Naive B cell (primary cell): ENCODE measurements at regions not wholly inside any gene's neighbourhood (a gene's known extent, or its start where the extent isn't known, plus 50 kb on each side); places are given as distances from the start of the nearest gene placed in this dataset.

ENCODE experiments used
- ATAC-seq, 2 donors: fragments of 150-1000 bp; cut with Tn5 transposase; 2 replicates each; pipeline ENCODE4 v1.10.0; 2021; ENCODE audit warnings: low read depth in 2 of 2, mild to moderate bottlenecking in 2 of 2, moderate library complexity in 2 of 2
- DNase-seq: peaks from one replicate; pipeline ENCODE4 v3.0.0; 2022
- H3K27ac Mint-ChIP-seq, 6 donors: one replicate each; pipeline ENCODE4 v1.8.0; 2020 to 2022; ENCODE audit warnings: mild to moderate bottlenecking in 6 of 6, mixed read lengths in 6 of 6, moderate library complexity in 5 of 6, inconsistent platforms in 2 of 6
- H3K27me3 Mint-ChIP-seq, 3 donors: one replicate each; pipeline ENCODE4 v1.8.0; 2021 to 2022; ENCODE audit warnings: mixed read lengths in 3 of 3, mild to moderate bottlenecking in 1 of 3
- H3K36me3 Mint-ChIP-seq, 2 donors: one replicate each; pipeline ENCODE4 v1.8.0; 2020 to 2022; ENCODE audit warnings: mixed read lengths in 2 of 2, inconsistent platforms in 1 of 2, mild to moderate bottlenecking in 1 of 2
- H3K4me1 Mint-ChIP-seq, 3 donors: one replicate each; pipeline ENCODE4 v1.8.0; 2020 to 2022; ENCODE audit warnings: mixed read lengths in 3 of 3, inconsistent platforms in 1 of 3, mild to moderate bottlenecking in 1 of 3, moderate library complexity in 1 of 3
- H3K4me3 Mint-ChIP-seq, 8 donors: one replicate each; pipeline ENCODE4 v1.8.0; 2020 to 2022; ENCODE audit warnings: mild to moderate bottlenecking in 8 of 8, mixed read lengths in 8 of 8, moderate library complexity in 8 of 8, inconsistent platforms in 2 of 8
- H3K9me3 Mint-ChIP-seq, 7 donors: one replicate each; pipeline ENCODE4 v1.8.0; 2020 to 2022; ENCODE audit warnings: mixed read lengths in 7 of 7, mild to moderate bottlenecking in 5 of 7, inconsistent platforms in 2 of 7, moderate library complexity in 1 of 7

DNA sequence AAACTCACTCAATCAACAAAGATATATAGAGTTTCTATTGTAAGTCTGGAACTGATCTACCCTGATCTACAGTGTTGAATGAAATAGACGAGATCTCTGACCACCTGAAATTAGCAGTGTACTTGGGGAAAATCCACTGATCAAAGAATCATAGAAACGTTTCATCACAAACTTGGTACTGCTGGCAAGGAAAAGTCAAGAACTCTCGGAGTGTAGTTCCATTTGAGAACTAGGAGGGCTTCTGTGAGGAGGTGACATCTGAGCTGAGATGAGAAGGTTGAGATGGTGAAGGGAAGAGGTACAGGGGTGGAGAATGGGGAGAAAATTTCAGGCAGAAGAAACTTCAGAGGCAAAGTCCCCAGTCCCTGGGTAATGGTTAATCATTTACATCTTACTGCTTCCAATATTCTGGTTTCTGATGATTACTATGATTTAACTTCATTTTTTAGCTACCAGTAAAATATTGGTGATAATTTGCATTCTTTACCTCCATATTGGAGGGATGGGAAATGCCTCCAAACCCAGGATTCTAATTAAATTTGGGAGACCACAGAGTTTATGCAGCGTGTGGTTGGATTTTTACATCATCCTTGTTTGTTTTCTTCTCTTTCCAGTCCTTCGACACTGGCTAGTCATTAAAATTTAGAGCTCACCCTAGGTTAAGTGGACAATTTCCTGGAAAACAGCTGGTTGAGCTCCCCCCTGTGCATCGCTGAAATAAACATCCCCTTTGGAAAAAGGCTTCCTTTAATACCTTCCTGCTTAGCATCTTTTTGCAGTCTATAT, 191.9 kb downstream of the BCAS1 start:
- Mint-ChIP-seq H3K27ac (peak overlapping the region in 2 of 6 donors; percentile 10 to 44), H3K27me3 (no peaks in the 10 kb centered on the region), H3K9me3 (no peaks in the 10 kb centered on the region), H3K4me3 (no peak overlapping the region), H3K36me3 (no peaks in the 10 kb centered on the region), H3K4me1 (peaks cover under 1 to 11% (median 9%) of the 10 kb centered on the region in 3 donors)
- no peak for DNase-seq
- no peak for ATAC-seq

DNA sequence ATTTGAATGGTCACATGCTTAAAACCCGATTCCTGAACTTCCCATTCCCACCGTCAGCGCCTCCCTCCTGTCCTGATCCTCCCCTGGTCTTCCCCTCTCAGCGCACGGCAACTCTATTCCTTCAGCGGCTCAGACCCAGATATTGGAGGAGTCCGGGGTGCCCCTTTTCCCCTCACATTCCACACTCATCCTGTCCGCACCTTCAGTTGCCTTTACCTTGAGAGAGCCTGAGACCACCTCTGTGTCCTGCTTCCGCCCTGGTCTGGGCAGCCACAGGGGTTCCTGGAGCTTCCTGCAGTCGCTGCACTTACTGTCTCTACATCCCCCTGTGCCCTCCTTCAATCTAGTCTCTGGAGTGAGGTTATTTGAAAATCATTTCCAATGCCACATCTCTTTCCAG, 193.4 kb downstream of the BCAS1 start:
- H3K4me1 Mint-ChIP-seq, result peaks cover 16 to 26% (median 23%) of the 10 kb centered on the region in 3 donors
- H3K4me3 Mint-ChIP-seq, result no peak overlapping the region
- H3K27ac Mint-ChIP-seq, result no peak overlapping the region
- no peak for DNase-seq
- H3K36me3 Mint-ChIP-seq, result no peaks in the 10 kb centered on the region
- ATAC-seq, result no peak
- no peaks in the 10 kb centered on the region for H3K27me3 Mint-ChIP-seq
- H3K9me3 Mint-ChIP-seq, result no peaks in the 10 kb centered on the region

GRCh38 chr20:53876470-53876869, 193.9 kb downstream of the BCAS1 start:
- Mint-ChIP-seq H3K4me3 (peak overlapping the region in 1 of 8 donors; percentile 27), H3K36me3 (no peaks in the 10 kb centered on the region), H3K27me3 (no peaks in the 10 kb centered on the region), H3K27ac (peak overlapping the region in 1 of 6 donors; percentile 71), H3K9me3 (no peaks in the 10 kb centered on the region), H3K4me1 (peaks cover 21 to 31% (median 27%) of the 10 kb centered on the region in 3 donors)
- DNase-seq (no peak), ATAC-seq (no peak)

DNA sequence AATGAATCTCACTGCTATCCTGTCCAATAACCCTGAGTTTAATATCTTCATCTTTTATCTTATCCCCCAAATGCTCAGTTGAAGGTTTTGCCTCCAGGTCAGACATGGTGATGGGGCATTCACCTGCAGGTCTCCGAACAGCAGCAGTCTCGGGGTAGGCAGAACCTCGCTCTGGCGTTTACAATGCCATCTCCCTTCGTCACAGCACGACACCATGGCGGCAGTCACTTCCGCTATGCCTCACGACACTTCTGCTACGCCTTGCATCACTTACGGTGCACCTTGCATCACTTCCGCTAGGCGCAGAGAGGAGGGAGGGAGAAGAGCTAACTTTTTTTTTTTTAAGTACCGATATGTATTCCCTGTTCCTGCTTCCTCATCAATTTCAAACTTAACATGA, 194.9 kb downstream of the BCAS1 start:
- DNase-seq, result no peak
- H3K4me1 Mint-ChIP-seq, result peaks cover 21 to 33% (median 29%) of the 10 kb centered on the region in 3 donors
- H3K27me3 Mint-ChIP-seq, result no peaks in the 10 kb centered on the region
- ATAC-seq, result no peak
- H3K9me3 Mint-ChIP-seq, result no peaks in the 10 kb centered on the region
- no peak overlapping the region for H3K4me3 Mint-ChIP-seq
- H3K27ac Mint-ChIP-seq, result peak overlapping the region in 2 of 6 donors; percentile 38 to 47
- H3K36me3 Mint-ChIP-seq, result no peaks in the 10 kb centered on the region

DNA sequence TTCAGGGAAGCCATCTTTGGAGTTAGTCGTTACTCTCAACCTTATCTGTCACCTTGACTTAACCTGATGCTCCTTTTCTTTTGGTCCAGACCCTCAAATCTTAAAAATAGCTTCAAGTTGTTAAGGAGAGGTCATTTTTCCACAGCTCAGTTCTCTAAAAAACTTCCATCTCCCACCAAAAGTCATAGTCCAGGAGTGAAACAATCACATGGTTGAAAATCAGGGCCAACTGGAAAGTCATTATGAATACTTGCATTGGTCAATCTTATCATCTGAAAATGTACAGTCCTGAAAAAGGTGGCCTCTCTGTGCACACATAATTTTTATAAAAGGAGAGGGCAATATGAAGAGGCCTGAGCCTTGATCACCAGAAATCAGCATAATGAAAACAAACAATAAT, 195.7 kb downstream of the BCAS1 start:
- ATAC-seq, result no peak
- peaks cover 22 to 40% (median 33%) of the 10 kb centered on the region in 3 donors for H3K4me1 Mint-ChIP-seq
- H3K9me3 Mint-ChIP-seq, result no peaks in the 10 kb centered on the region
- no peak for DNase-seq
- no peak overlapping the region for H3K27ac Mint-ChIP-seq
- peak overlapping the region in 1 of 8 donors; percentile 23 for H3K4me3 Mint-ChIP-seq
- H3K27me3 Mint-ChIP-seq, result no peaks in the 10 kb centered on the region
- no peaks in the 10 kb centered on the region for H3K36me3 Mint-ChIP-seq

DNA sequence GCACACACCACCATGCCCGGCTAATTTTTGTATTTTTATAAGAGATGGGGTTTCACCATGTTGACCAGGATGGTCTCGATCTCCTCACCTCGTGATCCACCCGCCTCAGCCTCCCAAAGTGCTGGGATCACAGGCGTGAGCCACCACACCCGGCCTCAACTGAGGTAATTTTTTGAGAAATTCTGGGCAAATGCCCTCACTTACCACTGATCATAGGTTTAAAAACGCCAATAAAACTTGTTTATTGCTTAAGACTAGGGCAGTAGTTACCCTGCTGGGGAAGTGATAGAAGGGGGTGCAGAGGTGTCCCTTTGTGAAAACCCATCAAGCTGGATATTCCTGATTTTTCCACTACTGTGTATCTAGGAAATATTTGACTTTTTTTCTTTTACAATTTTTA, 196.3 kb downstream of the BCAS1 start:
- no peaks in the 10 kb centered on the region for H3K9me3 Mint-ChIP-seq
- H3K4me3 Mint-ChIP-seq, result no peak overlapping the region
- no peak for ATAC-seq
- H3K27ac Mint-ChIP-seq, result peak overlapping the region in 1 of 6 donors; percentile 84
- H3K27me3 Mint-ChIP-seq, result no peaks in the 10 kb centered on the region
- H3K4me1 Mint-ChIP-seq, result peaks cover 28 to 44% (median 38%) of the 10 kb centered on the region in 3 donors
- no peak for DNase-seq
- H3K36me3 Mint-ChIP-seq, result no peaks in the 10 kb centered on the region

DNA sequence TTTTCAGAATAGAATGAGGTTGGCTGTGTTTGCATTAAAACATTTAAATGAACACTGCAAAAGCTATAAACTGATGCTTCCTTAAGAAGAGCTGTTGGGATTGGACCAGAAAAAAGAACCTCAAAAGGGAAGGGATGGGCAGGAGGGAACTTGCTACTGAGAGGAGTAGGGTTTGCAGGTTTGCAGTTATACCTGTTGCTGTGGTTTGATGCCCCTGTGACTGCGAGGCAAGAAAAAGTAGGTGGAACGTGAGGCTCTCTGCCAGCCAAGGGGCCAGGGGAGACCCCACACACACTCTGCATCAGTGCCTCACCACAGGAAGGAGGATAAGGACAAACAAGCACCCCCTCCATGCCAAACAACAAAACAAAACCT, 197.2 kb downstream of the BCAS1 start:
- ATAC-seq, result no peak
- no peaks in the 10 kb centered on the region for H3K9me3 Mint-ChIP-seq
- no peaks in the 10 kb centered on the region for H3K27me3 Mint-ChIP-seq
- H3K4me3 Mint-ChIP-seq, result peak overlapping the region in 7 of 8 donors; percentile 62 to 87 (median 79)
- no peaks in the 10 kb centered on the region for H3K36me3 Mint-ChIP-seq
- peaks cover 29 to 44% (median 38%) of the 10 kb centered on the region in 3 donors for H3K4me1 Mint-ChIP-seq
- no peak for DNase-seq
- peak overlapping the region in 5 of 6 donors; percentile 92 to 98 (median 93) for H3K27ac Mint-ChIP-seq

DNA sequence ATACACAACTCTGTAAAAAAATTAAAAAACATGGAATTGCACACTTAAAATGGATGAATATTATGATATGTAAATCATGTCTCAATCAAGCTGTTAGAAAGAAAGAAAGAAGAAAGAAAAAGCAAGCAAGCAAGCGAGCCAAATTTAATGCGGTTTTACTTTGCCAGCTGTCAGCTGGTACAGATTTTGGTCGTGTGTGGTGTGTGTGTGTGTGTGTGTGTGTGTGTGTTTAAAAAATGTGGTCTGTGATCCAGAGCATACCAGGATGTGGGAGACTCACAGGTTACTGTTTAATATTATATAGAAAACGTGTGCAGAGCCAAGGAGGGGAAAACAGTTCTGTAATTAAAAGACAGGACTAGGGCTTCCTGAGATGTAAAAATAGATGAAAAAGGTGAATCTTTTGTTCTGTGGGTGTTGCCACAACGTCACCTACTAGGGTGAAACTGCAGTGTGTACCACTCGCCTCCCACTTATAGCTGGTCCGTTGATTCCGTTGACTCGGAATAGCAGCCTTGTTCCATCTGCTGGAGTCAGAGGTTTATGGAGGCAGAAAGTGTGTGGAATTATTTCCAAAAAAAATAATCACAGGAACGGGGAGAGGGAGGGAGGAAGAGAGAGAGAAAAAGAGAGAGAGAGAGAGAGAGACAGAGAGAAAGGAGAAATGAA, 197.7 kb downstream of the BCAS1 start:
- Mint-ChIP-seq H3K27ac (peak overlapping the region; percentile 85 to 98 (median 92)), H3K4me1 (peaks cover 35 to 49% (median 42%) of the 10 kb centered on the region in 3 donors), H3K4me3 (peak overlapping the region; percentile 62 to 87 (median 80)), H3K9me3 (no peaks in the 10 kb centered on the region), H3K27me3 (no peaks in the 10 kb centered on the region), H3K36me3 (no peaks in the 10 kb centered on the region)
- ATAC-seq, result peak; percentile 43 to 50
- no peak for DNase-seq

- H3K4me1 Mint-ChIP-seq, result peaks cover 41 to 55% (median 48%) of the 10 kb centered on the region in 3 donors
- H3K36me3 Mint-ChIP-seq, result no peaks in the 10 kb centered on the region
- ATAC-seq, result no peak
- H3K27me3 Mint-ChIP-seq, result no peaks in the 10 kb centered on the region
- H3K27ac Mint-ChIP-seq, result peak overlapping the region; percentile 85 to 98 (median 92)
- H3K9me3 Mint-ChIP-seq, result no peaks in the 10 kb centered on the region
- H3K4me3 Mint-ChIP-seq, result peak overlapping the region; percentile 62 to 87 (median 80)
- DNase-seq, result no peak
Observed at GRCh38 chr20:53872081-53872541, 198.3 kb downstream of the BCAS1 start.

GRCh38 chr20:53871541-53871940, 198.9 kb downstream of the BCAS1 start:
- Mint-ChIP-seq H3K36me3 (no peaks in the 10 kb centered on the region), H3K9me3 (no peaks in the 10 kb centered on the region), H3K4me3 (peak overlapping the region in 1 of 8 donors; percentile 84), H3K27ac (peak overlapping the region in 5 of 6 donors; percentile 6 to 98 (median 93)), H3K4me1 (peaks cover 46 to 60% (median 50%) of the 10 kb centered on the region in 3 donors), H3K27me3 (no peaks in the 10 kb centered on the region)
- no peak for ATAC-seq
- DNase-seq, result no peak

- Mint-ChIP-seq H3K36me3 (no peaks in the 10 kb centered on the region), H3K27ac (peak overlapping the region in 5 of 6 donors; percentile 36 to 93 (median 49)), H3K9me3 (no peaks in the 10 kb centered on the region), H3K4me1 (peaks cover 52 to 69% (median 55%) of the 10 kb centered on the region in 3 donors), H3K27me3 (no peaks in the 10 kb centered on the region), H3K4me3 (no peak overlapping the region)
- ATAC-seq, result no peak
- no peak for DNase-seq
Observed at GRCh38 chr20:53870426-53871315, 199.7 kb downstream of the BCAS1 start.

DNA sequence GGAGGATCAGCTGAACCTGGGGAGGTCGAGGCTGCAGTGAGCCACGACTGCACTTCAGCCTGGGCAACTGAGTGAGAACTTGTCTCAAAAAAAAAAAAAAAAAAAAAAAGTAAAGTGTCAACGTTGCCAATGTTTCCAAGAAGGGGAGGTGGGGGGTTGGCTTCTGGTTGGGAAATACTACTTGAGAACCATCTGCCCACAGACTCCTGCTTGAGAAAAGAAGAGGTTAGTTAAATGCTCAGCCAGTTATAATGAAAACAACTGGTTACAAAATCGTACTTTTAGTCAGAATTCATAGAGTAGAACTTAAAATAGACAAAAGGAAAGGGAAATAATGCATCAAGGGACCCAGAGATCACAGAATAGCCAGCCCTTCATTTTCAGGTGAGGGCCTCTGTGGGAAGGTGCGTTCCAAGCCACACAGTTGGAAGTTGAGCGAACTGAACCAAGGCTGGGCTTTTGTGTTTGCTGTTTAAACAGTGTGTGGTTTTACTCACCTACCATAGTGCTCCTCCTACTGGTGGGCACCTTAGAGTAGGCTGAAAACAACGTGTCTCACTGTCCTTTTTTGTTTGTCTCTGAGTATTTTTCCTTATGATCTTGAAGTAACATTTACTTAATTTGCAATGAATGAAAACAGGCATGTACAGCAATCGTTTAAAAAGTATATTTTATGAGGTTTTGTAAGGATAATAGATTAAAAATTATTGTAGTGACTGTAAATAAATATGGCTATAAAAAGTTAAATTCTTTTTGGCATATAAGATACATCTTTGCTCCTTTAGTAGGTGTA, 200.7 kb downstream of the BCAS1 start:
- Mint-ChIP-seq H3K27me3 (no peaks in the 10 kb centered on the region), H3K4me1 (peaks cover 50 to 76% (median 65%) of the 10 kb centered on the region in 3 donors), H3K9me3 (no peaks in the 10 kb centered on the region), H3K4me3 (peak overlapping the region in 7 of 8 donors; percentile 23 to 86 (median 51)), H3K36me3 (no peaks in the 10 kb centered on the region), H3K27ac (peak overlapping the region; percentile 75 to 93 (median 86))
- peak; percentile 77 to 83 for ATAC-seq
- peak; percentile 68 for DNase-seq
